Spleen (tissue), 7 donors: ENCODE measurements at regions not wholly inside any gene's neighbourhood (a gene's known extent, or its start where the extent isn't known, plus 50 kb on each side); places are given as distances from the start of the nearest gene placed in this dataset.

Experiments used
- POLR2A ChIP-seq, 3 donors: fragments of 450-650 bp; IDR thresholded peaks; one replicate each; pipeline ENCODE4 v1.5.1; 2017; ENCODE audit warnings: antibody characterized with exemption in 3 of 3, mild to moderate bottlenecking in 1 of 3
- POLR2AphosphoS5 ChIP-seq, 3 donors: sonication (generic); formaldehyde crosslinking; IDR thresholded peaks; one replicate each; pipeline ENCODE4 v1.5.1; 2017; ENCODE audit warnings: antibody characterized with exemption in 3 of 3
- TF ChIP-seq, protein P1 (sequence below), 11 experiments: fragments of 200-600 bp in 7 of 11; fragments of 450-650 bp in 4 of 11; sonication (generic) in 4 of 11; IDR thresholded peaks in 8 of 11; conservative IDR thresholded peaks in 3 of 11; 1 replicate in 7 of 11; 2 replicates in 4 of 11; pipeline versions ENCODE4 v1.4.0 to v1.8.0; 2016 to 2021; ENCODE audit warnings: antibody characterized with exemption in 11 of 11, inconsistent platforms in 4 of 11, mild to moderate bottlenecking in 1 of 11
- donor health status: DM: no; HTN: no; CAD: no; lungs with moderate emphysema.
- donor health status: DM: no; HTN: no; CAD: no.
- donor health status: DM: no; HTN: no; CAD: no.

DNA sequence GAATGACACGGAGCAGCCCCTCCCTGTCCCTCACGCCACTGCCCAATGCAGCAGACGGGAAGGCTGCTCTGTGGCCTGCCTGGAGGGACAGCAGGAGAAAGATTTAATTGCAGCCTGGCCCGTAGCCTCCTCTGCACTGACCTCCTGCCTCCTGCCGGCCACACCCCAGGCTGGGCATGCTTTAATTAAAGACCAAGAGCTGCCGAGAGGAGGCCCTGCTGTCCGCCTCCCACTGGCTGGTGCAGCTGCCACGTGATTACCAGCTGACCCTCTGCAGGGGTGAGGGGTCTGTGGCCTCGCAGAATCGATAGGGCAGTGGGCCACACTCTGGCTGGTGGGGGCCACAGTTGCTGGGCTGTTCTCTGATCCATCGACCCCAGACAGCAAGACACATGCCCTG is 100.2 kb upstream of the PRR23E start:
- TF ChIP-seq, protein P1, sequence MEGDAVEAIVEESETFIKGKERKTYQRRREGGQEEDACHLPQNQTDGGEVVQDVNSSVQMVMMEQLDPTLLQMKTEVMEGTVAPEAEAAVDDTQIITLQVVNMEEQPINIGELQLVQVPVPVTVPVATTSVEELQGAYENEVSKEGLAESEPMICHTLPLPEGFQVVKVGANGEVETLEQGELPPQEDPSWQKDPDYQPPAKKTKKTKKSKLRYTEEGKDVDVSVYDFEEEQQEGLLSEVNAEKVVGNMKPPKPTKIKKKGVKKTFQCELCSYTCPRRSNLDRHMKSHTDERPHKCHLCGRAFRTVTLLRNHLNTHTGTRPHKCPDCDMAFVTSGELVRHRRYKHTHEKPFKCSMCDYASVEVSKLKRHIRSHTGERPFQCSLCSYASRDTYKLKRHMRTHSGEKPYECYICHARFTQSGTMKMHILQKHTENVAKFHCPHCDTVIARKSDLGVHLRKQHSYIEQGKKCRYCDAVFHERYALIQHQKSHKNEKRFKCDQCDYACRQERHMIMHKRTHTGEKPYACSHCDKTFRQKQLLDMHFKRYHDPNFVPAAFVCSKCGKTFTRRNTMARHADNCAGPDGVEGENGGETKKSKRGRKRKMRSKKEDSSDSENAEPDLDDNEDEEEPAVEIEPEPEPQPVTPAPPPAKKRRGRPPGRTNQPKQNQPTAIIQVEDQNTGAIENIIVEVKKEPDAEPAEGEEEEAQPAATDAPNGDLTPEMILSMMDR (IDR thresholded peaks at IDR 0.05 in 8 of 11, conservative IDR thresholded peaks at IDR 0.05 in 3 of 11) = no peak
- TF ChIP-seq POLR2A (IDR thresholded peaks at IDR 0.05) (no peak), POLR2AphosphoS5 (IDR thresholded peaks at IDR 0.05) (no peak)
